Vagina (tissue), 2 donors: ENCODE measurements at regions not wholly inside any gene's neighbourhood (a gene's known extent, or its start where the extent isn't known, plus 50 kb on each side); places are given as distances from the start of the nearest gene placed in this dataset.

Experiments used
- POLR2A ChIP-seq, 2 donors: fragments of 450-650 bp; IDR thresholded peaks; one replicate each; pipeline ENCODE4 v1.6.1; 2017; ENCODE audit warnings: antibody characterized with exemption in 2 of 2, mild to moderate bottlenecking in 2 of 2, moderate library complexity in 2 of 2
- POLR2AphosphoS5 ChIP-seq, 2 donors: sonication (generic); formaldehyde crosslinking; IDR thresholded peaks; one replicate each; pipeline ENCODE4 v1.9.0; 2017; ENCODE audit warnings: antibody characterized with exemption in 2 of 2, mild to moderate bottlenecking in 2 of 2, low read depth in 1 of 2; ENCODE audit not compliant: insufficient read depth in 1 of 2
- TF ChIP-seq, protein P1 (sequence below), 3 experiments: fragments of 450-650 bp in 2 of 3; fragments of 200-600 bp in 1 of 3; sonication (generic) in 1 of 3; IDR thresholded peaks; one replicate each; pipeline ENCODE4 v1.5.1; 2017 to 2019; ENCODE audit warnings: antibody characterized with exemption in 3 of 3, mild to moderate bottlenecking in 2 of 3, moderate library complexity in 2 of 3

DNA sequence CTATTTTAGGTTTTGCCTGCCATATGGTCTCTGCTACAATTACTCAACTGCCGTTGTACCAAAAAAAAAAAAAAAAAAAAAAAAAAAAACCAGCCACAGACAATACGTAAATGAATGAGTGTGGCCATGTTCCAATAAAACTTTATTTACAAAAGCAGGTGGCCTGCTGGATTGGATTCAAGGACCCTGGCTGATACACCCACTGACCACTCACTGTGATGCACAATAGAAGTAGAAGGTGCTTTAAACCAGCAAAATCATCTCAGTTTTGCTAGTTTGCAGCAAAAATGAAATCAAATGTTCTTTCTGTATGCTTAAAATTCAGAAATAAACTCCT is 137.4 kb downstream of the AKAIN1 start:
- TF ChIP-seq, protein P1, sequence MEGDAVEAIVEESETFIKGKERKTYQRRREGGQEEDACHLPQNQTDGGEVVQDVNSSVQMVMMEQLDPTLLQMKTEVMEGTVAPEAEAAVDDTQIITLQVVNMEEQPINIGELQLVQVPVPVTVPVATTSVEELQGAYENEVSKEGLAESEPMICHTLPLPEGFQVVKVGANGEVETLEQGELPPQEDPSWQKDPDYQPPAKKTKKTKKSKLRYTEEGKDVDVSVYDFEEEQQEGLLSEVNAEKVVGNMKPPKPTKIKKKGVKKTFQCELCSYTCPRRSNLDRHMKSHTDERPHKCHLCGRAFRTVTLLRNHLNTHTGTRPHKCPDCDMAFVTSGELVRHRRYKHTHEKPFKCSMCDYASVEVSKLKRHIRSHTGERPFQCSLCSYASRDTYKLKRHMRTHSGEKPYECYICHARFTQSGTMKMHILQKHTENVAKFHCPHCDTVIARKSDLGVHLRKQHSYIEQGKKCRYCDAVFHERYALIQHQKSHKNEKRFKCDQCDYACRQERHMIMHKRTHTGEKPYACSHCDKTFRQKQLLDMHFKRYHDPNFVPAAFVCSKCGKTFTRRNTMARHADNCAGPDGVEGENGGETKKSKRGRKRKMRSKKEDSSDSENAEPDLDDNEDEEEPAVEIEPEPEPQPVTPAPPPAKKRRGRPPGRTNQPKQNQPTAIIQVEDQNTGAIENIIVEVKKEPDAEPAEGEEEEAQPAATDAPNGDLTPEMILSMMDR (IDR thresholded peaks at IDR 0.05): no peak
- TF ChIP-seq POLR2AphosphoS5 (IDR thresholded peaks at IDR 0.05; ENCODE audit: insufficient read depth in 1 of 2, low read depth in 1 of 2) (no peak), POLR2A (IDR thresholded peaks at IDR 0.05) (no peak)
